IPS DF 19.7 (cell line): ENCODE measurements at regions not wholly inside any gene's neighbourhood (a gene's known extent, or its start where the extent isn't known, plus 50 kb on each side); places are given as distances from the start of the nearest gene placed in this dataset.
"Not testable (repeated sequence)": the region's sequence is repeated elsewhere in the genome, so short reads cannot be mapped to it uniquely, and the experiment has no call there.

Source experiments
- DNase-seq: peaks from one replicate; pipeline ENCODE4 v3.0.0-alpha.2; 2013; ENCODE audit warnings: low read depth, low spot score

GRCh38 chr18:43714343-43715010 lies 437.2 kb upstream of the SYT4 start:
- no peak for DNase-seq

- DNase-seq: no peak
These were observed 442.0 kb upstream of the SYT4 start for GRCh38 chr18:43719267-43719795.

DNA sequence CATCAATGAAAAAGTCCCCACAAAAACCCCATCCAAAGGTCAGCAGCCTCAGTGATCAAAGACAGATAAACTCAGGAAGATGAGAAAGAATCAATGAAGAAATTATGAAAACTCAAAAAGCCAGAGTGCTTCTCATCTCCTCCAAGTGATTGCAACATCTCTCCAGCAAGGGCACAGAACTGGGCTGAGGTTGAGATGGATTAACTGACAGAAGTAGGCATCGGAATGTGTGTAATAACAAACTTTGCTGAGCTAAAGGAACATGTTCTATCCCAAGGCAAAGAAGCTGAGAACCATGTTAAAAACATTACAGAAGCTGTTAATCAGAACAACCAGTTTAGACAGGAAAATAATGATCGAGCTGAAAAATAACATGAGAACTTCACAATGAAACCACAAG lies 442.8 kb upstream of the SYT4 start:
- DNase-seq: no peak

DNA sequence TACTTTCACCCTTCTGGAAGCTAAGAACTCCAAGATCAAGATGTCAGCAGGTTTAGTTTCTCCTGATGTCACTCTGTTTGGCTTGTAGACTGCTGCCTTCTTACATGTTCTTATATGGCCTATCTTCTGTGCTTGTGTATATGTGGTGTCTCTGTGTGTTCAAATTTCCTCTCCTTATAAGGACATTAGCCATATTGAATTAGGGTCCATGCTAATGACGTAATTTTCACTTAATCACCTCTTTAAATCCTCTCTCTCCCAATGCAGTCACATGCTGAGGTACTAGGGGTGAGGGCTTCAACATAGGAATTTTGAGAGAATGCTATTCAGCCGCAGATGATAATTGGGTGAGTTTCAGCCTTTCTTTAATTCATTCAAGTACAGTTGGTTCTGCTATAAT lies 458.3 kb upstream of the SYT4 start:
- DNase-seq: no peak

- no peak for DNase-seq
These were observed 467.9 kb upstream of the SYT4 start for GRCh38 chr18:43744960-43745745.

DNA sequence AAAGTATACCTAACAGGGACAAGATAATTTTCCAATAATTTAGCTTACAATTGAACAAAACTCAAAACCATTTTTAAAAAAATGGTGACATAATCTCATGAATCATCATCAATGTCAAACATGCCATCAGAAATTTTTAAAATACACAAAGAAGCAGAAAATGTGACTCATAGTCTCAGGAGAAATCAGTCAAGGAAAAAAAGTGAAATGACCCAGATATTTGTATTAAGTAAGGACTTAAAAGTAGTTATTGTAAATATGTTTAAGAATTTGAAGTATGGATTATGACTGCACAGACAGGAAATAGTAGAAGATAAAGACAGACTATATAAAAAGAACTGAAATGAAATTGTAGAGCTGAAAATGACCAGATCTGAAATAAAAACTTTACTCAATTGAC lies 473.9 kb upstream of the SYT4 start:
- no peak for DNase-seq

- no peak for DNase-seq
These were observed 474.5 kb upstream of the SYT4 start for GRCh38 chr18:43751835-43752234.

- DNase-seq: no peak
These were observed 480.0 kb upstream of the SYT4 start for GRCh38 chr18:43757273-43757672.

GRCh38 chr18:43758734-43759133 lies 481.4 kb upstream of the SYT4 start:
- no peak for DNase-seq

DNA sequence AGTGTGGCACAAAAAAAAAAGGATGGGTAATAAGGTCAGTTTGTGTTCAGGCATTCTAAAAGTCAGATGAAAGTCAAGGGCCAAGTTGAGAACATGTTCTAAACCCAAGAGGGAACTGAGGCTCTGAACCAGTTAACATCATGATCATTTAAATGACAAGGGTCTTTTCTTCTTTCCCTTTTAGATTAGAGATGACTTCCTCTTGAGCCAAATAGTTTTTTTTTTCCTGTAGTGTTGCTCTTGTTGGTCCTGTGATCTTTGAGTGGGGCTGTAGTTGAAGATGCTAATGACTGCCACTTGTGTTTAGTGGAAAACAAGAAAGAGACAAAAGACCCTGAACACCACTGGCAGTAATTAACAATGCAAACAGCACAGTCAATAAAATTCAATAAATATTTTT lies 482.7 kb upstream of the SYT4 start:
- no peak for DNase-seq

GRCh38 chr18:43772907-43773306 lies 495.6 kb upstream of the SYT4 start:
- no peak for DNase-seq

DNA sequence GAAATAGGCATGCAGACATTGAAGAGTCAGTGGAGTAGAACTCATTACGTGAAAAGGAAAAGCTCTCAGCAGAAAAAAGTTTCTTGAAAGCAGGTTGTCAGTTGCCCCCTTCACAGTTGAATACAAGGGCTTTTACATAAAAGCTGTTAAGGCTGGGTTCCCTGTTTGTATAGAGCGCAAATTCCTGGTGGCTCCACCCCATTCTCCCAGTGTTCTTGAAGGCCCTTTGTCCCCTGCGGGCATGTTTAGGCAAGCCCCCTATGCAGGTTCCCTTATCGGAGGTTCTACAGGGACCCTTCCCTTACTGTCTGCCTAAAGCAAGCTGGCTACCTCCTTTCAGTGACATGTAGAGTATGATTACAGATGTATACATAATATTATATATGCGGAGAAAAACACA lies 497.2 kb upstream of the SYT4 start:
- peak; percentile 28 for DNase-seq

DNA sequence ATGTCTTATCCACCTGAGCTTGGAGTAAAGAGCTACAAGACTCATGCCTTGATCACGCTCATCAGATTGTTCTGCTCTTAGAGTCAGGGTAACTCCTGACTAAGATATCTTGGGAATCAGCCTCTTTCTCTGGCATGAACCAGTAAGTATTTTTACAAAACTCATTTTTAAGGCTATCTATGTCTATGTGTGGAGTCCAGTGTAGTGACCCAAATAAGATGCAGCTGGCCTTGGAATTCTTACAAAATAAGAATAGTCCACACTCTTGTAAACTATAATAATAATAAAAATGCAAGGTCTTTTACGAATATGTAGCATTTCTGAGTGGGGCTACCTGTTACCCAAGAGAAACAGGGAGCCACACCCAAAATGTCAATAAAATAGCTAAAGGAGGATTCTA lies 498.3 kb upstream of the SYT4 start:
- DNase-seq: no peak

DNA sequence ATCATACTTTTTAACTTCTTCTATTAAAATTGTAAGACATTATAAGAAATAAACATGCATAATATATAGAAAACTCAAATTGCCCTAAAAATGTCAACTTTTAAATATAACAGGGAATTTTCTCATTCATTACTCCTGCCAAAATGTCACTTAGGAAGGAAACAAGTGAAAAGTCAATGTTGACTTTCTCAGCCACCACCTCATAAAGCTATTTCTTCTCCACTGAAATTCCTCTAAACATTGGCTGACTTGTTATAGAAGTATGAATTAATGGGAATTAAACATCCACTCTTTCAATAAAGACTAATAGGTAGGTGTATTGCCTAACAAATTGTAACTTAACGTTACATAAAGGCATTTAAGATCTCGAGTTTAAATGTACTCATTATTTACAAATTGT lies 499.7 kb upstream of the SYT4 start:
- DNase-seq: no peak

- DNase-seq: no peak
These were observed 500.5 kb upstream of the SYT4 start for GRCh38 chr18:43777636-43778304.

- DNase-seq: no peak
These were observed 503.6 kb upstream of the SYT4 start for GRCh38 chr18:43780782-43781340.

GRCh38 chr18:43785158-43785557 lies 507.9 kb upstream of the SYT4 start:
- no peak for DNase-seq

DNA sequence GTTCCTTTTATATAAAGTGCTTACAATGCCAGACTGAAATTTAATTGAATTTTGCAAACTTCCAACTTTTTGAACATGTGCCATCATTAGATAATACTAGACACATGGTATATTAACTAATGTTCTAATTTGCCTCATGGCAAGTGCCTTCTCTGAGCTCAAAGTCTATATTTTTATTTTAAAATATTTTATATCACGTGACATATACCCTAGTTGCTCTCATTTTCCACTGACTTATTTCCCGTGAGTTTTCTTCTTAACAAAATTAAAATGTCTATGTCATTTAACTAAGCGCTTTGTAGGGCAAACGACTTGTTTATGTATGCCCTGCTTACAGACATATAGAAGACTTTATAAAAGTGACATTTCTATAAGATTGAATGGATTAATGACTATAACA lies 509.6 kb upstream of the SYT4 start:
- no peak for DNase-seq

GRCh38 chr18:43787721-43788120 lies 510.4 kb upstream of the SYT4 start:
- not testable (repeated sequence) for DNase-seq

- no peak for DNase-seq
These were observed 512.1 kb upstream of the SYT4 start for GRCh38 chr18:43789234-43790000.

GRCh38 chr18:43793910-43794309 lies 516.6 kb upstream of the SYT4 start:
- no peak for DNase-seq

DNA sequence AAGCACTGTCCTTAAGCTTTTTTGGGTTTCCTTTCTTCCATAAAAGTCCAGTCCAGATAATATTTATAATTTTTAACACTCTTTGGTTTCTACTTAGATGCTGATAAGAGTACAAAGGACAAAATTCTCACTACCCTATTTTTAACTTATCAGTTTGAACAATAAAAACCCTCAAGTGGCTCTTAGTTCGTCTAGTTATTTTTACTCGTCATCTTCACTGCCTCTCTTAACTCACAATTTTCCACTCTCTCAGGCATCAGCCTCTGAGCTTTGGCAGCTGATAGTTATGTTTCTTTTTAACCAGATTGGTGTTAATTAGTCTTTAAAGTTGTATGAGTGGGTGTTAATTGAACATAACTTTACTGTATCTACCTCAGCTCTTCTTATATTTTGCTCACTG lies 517.1 kb upstream of the SYT4 start:
- DNase-seq: no peak
